Embryonic facial prominence (tissue), 1 donor: ENCODE measurements at regions not wholly inside any gene's neighbourhood (a gene's known extent, or its start where the extent isn't known, plus 50 kb on each side); places are given as distances from the start of the nearest gene placed in this dataset.
"Not testable (repeated sequence)": the region's sequence is repeated elsewhere in the genome, so short reads cannot be mapped to it uniquely, and the experiment has no call there.

Source experiments
- DNase-seq: peaks from one replicate; pipeline ENCODE4 v3.0.0-alpha.2; 2016; ENCODE audit errors: extremely low spot score

GRCh38 chr21:28016571-28016970 is 976.1 kb downstream of the LTN1 start:
- DNase-seq = no peak

GRCh38 chr21:28013123-28013522 is 979.6 kb downstream of the LTN1 start:
- DNase-seq = not testable (repeated sequence)

- DNase-seq = not testable (repeated sequence)
Measured at GRCh38 chr21:28011970-28012369, 980.7 kb downstream of the LTN1 start.

GRCh38 chr21:28008245-28008644 is 984.4 kb downstream of the LTN1 start:
- not testable (repeated sequence) for DNase-seq

- not testable (repeated sequence) for DNase-seq
Measured at GRCh38 chr21:28003627-28004026, 989.0 kb downstream of the LTN1 start.

GRCh38 chr21:27996906-27997305 is 995.8 kb downstream of the LTN1 start:
- not testable (repeated sequence) for DNase-seq

- not testable (repeated sequence) for DNase-seq
Measured at GRCh38 chr21:27984663-27985325, 1007.9 kb downstream of the LTN1 start.

- not testable (repeated sequence) for DNase-seq
Measured at GRCh38 chr21:27979446-27979845, 1012.6 kb upstream of the ADAMTS5 start.

- no peak for DNase-seq
Measured at GRCh38 chr21:27975514-27975913, 1008.6 kb upstream of the ADAMTS5 start.

- not testable (repeated sequence) for DNase-seq
Measured at GRCh38 chr21:27974152-27974551, 1007.3 kb upstream of the ADAMTS5 start.

- not testable (repeated sequence) for DNase-seq
Measured at GRCh38 chr21:27968240-27968639, 1001.4 kb upstream of the ADAMTS5 start.

- no peak for DNase-seq
Measured at GRCh38 chr21:27954543-27955165, 987.8 kb upstream of the ADAMTS5 start.

- DNase-seq = no peak
Measured at GRCh38 chr21:27953340-27954045, 986.6 kb upstream of the ADAMTS5 start.

- DNase-seq = not testable (repeated sequence)
Measured at GRCh38 chr21:27949093-27949492, 982.2 kb upstream of the ADAMTS5 start.

GRCh38 chr21:27930108-27930767 is 963.4 kb upstream of the ADAMTS5 start:
- not testable (repeated sequence) for DNase-seq

GRCh38 chr21:27929179-27929578 is 962.3 kb upstream of the ADAMTS5 start:
- DNase-seq = not testable (repeated sequence)

GRCh38 chr21:27928534-27929115 is 961.7 kb upstream of the ADAMTS5 start:
- DNase-seq = not testable (repeated sequence)

- not testable (repeated sequence) for DNase-seq
Measured at GRCh38 chr21:27921421-27921820, 954.5 kb upstream of the ADAMTS5 start.

GRCh38 chr21:27917966-27918365 is 951.1 kb upstream of the ADAMTS5 start:
- not testable (repeated sequence) for DNase-seq

- not testable (repeated sequence) for DNase-seq
Measured at GRCh38 chr21:27916326-27916725, 949.4 kb upstream of the ADAMTS5 start.

GRCh38 chr21:27912133-27912532 is 945.2 kb upstream of the ADAMTS5 start:
- DNase-seq = not testable (repeated sequence)

- not testable (repeated sequence) for DNase-seq
Measured at GRCh38 chr21:27909487-27909886, 942.6 kb upstream of the ADAMTS5 start.
